Karpas-422 (cell line): ENCODE measurements at regions not wholly inside any gene's neighbourhood (a gene's known extent, or its start where the extent isn't known, plus 50 kb on each side); places are given as distances from the start of the nearest gene placed in this dataset.

Source experiments
- DNase-seq: peaks from one replicate; pipeline ENCODE4 v3.0.0-alpha.2; 2015
- H2AFZ ChIP-seq: fragments of 200-600 bp; sonication (generic); 2 replicates; pipeline ENCODE4 v1.6.1; 2014; ENCODE audit warnings: antibody characterized with exemption, low read length, mixed read lengths
- H3K27ac ChIP-seq: fragments of 200-600 bp; sonication (generic); 2 replicates; pipeline ENCODE4 v1.5.1; 2014; ENCODE audit warnings: mild to moderate bottlenecking, low read length, moderate library complexity
- H3K27me3 ChIP-seq: fragments of 200-600 bp; sonication (generic); 2 replicates; pipeline ENCODE4 v1.6.1; 2014; ENCODE audit warnings: low read length, mixed read lengths
- H3K36me3 ChIP-seq: fragments of 200-600 bp; sonication (generic); 2 replicates; pipeline ENCODE4 v1.6.1; 2014; ENCODE audit warnings: low read length, mixed read lengths; ENCODE audit not compliant: insufficient read depth
- H3K4me1 ChIP-seq: fragments of 200-600 bp; sonication (generic); 2 replicates; pipeline ENCODE4 v1.6.1; 2014; ENCODE audit warnings: mild to moderate bottlenecking, low read length, mixed read lengths
- H3K4me2 ChIP-seq: fragments of 200-600 bp; sonication (generic); 2 replicates; pipeline ENCODE4 v1.6.1; 2014; ENCODE audit warnings: low read length, low read depth, mild to moderate bottlenecking; ENCODE audit not compliant: poor library complexity, severe bottlenecking
- H3K4me3 ChIP-seq: fragments of 200-600 bp; sonication (generic); 2 replicates; pipeline ENCODE4 v1.5.1; 2014; ENCODE audit warnings: mild to moderate bottlenecking, antibody characterized with exemption, low read length, mixed read lengths
- H3K79me2 ChIP-seq: fragments of 200-600 bp; sonication (generic); 2 replicates; pipeline ENCODE4 v1.6.1; 2014; ENCODE audit warnings: mild to moderate bottlenecking, low read length, mixed read lengths
- H3K9ac ChIP-seq: fragments of 200-600 bp; sonication (generic); 2 replicates; pipeline ENCODE4 v1.6.0; 2014; ENCODE audit warnings: low read length
- H3K9me2 ChIP-seq: fragments of 200-600 bp; sonication (generic), shearing (Covaris generic); replicated peaks from 2 replicates; pipeline ENCODE4 v1.6.0; 2014; ENCODE audit warnings: mild to moderate bottlenecking, low read length, moderate library complexity; ENCODE audit not compliant: insufficient read depth
- H3K9me3 ChIP-seq: fragments of 300-700, 200-600 bp; sonication (generic); 2 replicates; pipeline ENCODE4 v1.6.1; 2014; ENCODE audit warnings: low read length, mixed read lengths
- H4K20me1 ChIP-seq: fragments of 200-600 bp; sonication (generic); 2 replicates; pipeline ENCODE4 v1.6.1; 2014; ENCODE audit warnings: mild to moderate bottlenecking, antibody characterized with exemption, low read length, low read depth; ENCODE audit not compliant: insufficient read depth

DNA sequence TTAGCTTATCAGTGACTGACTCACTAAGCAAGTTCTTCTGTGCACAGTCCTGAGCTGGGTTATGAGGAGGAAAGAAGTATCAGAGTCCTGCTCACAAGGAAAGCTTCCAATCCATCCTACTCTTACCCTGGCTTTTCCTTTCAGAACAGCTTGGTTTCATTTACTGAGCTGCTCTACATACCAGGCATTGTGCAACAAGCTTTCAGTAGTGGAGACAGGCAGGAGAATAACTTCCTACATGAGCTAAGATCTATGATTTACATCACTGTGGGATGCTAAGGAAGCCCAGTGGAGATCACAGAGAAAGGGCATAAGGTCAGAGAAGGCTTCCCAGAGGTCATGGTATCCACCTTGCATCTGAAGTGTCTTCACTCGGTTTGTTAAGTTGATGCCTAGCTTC lies 144.5 kb downstream of the MAP3K7 start:
- H3K9ac ChIP-seq, result no peak overlapping the region
- H3K27me3 ChIP-seq, result no peaks in the 10 kb centered on the region
- no peaks in the 10 kb centered on the region for H3K9me2 ChIP-seq
- DNase-seq, result no peak
- H3K9me3 ChIP-seq, result no peaks in the 10 kb centered on the region
- H3K79me2 ChIP-seq, result no peaks in the 10 kb centered on the region
- H3K4me2 ChIP-seq, result no peak overlapping the region
- H3K27ac ChIP-seq, result no peak overlapping the region
- H3K36me3 ChIP-seq, result no peaks in the 10 kb centered on the region
- no peaks in the 10 kb centered on the region for H3K4me1 ChIP-seq
- no peaks in the 10 kb centered on the region for H4K20me1 ChIP-seq
- H2AFZ ChIP-seq, result no peak overlapping the region
- no peak overlapping the region for H3K4me3 ChIP-seq

DNA sequence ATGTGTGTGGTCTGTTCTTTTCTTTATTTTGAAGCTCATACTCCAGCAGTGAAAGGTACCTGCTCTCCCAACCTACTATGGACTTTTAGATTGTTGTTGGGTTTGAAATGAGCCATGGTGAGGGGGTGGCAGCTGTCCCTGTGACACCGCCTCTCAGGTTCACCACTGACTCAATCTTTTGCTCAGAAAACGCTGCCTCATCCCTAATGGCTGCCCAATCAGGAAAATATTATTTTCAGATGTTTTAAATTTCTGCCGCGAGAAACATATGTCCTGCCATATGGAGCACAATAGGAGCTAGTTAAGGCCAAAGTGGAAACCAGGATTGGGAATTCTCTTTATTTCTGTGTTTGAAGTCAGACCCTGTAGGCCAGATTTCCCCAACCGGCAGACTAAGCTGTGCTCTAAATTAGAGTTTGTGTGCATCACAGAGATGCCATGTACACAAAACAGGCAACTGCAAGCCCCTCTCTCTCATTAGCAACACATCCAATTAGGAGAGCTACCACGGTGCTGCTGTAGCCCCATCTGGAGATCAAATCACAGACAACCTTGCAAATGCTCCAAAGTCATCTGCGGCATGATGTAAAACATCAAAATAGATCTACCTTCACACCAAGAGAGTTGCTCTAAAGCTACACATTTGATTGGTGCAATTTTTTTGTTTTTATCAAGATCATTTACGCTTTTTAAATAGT lies 144.1 kb upstream of the BACH2 start:
- H2AFZ ChIP-seq, result no peak overlapping the region
- no peaks in the 10 kb centered on the region for H3K79me2 ChIP-seq
- no peaks in the 10 kb centered on the region for H3K9me3 ChIP-seq

DNA sequence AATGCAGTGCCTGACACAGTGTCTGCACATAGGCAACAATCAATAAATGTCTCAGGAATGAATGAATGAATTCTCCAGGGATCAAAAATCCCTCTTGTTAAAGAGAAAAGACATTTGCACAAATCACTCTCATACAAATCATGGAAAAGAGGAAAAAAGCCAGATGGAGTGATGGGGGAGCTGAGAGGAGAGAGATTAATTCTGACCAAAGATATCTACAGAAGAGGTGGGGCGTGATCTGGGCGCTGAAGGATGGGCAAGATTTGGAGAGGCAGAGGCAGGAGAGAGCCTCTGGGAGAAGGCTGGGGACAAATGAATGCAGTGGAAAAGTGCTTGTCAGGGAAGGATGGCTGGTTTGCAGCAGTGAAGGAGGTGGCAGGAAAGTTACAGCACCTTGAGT lies 142.9 kb upstream of the BACH2 start:
- no peak for DNase-seq
- Histone ChIP-seq H3K9ac (no peak overlapping the region), H2AFZ (no peak overlapping the region), H3K9me2 (no peaks in the 10 kb centered on the region), H3K9me3 (no peaks in the 10 kb centered on the region), H3K79me2 (no peaks in the 10 kb centered on the region), H4K20me1 (no peaks in the 10 kb centered on the region), H3K4me1 (no peaks in the 10 kb centered on the region), H3K27me3 (no peaks in the 10 kb centered on the region), H3K4me3 (no peak overlapping the region), H3K36me3 (no peaks in the 10 kb centered on the region), H3K4me2 (no peak overlapping the region), H3K27ac (no peak overlapping the region)

More for the DNA sequence above, 144.1 kb upstream of the BACH2 start:
- no peak overlapping the region for H3K27ac ChIP-seq
- H3K9me2 ChIP-seq, result no peaks in the 10 kb centered on the region
- no peak overlapping the region for H3K4me2 ChIP-seq
- H4K20me1 ChIP-seq, result no peaks in the 10 kb centered on the region
- H3K27me3 ChIP-seq, result no peaks in the 10 kb centered on the region
- no peak for DNase-seq
- H3K4me3 ChIP-seq, result no peak overlapping the region
- no peak overlapping the region for H3K9ac ChIP-seq
- no peaks in the 10 kb centered on the region for H3K36me3 ChIP-seq
- H3K4me1 ChIP-seq, result no peaks in the 10 kb centered on the region

DNA sequence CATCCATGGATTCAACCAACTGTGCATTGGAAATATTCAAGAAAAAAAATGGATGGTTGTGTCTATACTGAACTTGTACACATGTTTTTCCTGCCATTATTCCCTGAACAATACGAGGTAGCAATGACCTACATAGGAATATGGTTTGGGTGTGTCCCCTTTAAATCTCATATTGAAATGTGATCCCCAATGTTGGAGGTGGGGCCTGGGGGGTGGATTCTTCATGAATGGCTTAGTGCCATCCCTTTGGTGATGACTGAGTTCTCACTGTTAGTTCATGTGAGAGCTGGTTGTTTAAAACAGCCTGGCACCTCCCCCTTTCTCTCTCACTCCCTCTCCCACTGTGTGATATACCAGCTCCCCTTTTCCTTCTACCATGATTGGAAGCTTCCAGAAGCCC lies 139.8 kb upstream of the BACH2 start:
- Histone ChIP-seq H3K27ac (no peak overlapping the region), H3K9ac (no peak overlapping the region), H4K20me1 (no peaks in the 10 kb centered on the region), H3K79me2 (no peaks in the 10 kb centered on the region), H3K27me3 (no peaks in the 10 kb centered on the region), H3K4me2 (no peak overlapping the region), H3K36me3 (no peaks in the 10 kb centered on the region), H3K4me3 (no peak overlapping the region), H3K4me1 (no peaks in the 10 kb centered on the region), H2AFZ (no peak overlapping the region), H3K9me2 (no peaks in the 10 kb centered on the region), H3K9me3 (no peaks in the 10 kb centered on the region)
- no peak for DNase-seq

DNA sequence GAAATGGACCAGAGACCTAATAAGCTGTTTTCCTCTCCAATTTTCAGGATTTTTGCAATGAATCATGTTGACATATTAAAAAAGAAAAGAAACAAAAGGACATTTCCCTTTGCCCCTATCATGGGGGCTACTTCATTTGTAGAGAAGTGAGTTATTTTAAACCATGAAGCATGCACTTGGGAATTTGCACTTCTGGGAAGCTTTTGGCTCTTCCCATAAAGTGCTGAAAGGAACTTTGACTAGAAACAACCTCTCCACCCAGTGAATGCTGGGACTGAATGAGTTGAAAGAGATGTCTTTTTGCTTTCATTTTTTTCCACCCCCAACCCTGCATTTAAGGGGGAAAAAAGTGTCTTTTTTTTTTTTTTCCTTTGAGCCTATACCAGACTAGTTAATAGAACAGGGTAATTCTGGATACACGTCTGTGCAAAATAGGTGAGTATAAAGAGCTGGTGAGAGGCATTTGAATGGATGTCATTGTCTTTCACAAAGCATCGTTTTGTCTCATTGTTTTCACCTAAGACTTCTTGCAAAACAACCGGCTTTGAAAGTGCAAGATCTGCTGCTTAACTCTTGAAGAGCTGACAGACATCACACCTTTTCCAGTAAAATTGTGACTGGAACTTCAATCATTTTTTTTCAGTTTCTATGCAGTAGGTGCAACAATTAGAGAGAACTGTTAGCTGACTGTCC lies 138.7 kb upstream of the BACH2 start:
- Histone ChIP-seq H3K36me3 (no peaks in the 10 kb centered on the region), H3K9me2 (no peaks in the 10 kb centered on the region), H4K20me1 (no peaks in the 10 kb centered on the region), H3K27ac (no peak overlapping the region), H2AFZ (no peak overlapping the region), H3K79me2 (no peaks in the 10 kb centered on the region), H3K27me3 (no peaks in the 10 kb centered on the region), H3K9me3 (no peaks in the 10 kb centered on the region), H3K4me1 (peaks cover 3% of the 10 kb centered on the region), H3K4me3 (no peak overlapping the region), H3K9ac (no peak overlapping the region), H3K4me2 (no peak overlapping the region)
- DNase-seq, result no peak

DNA sequence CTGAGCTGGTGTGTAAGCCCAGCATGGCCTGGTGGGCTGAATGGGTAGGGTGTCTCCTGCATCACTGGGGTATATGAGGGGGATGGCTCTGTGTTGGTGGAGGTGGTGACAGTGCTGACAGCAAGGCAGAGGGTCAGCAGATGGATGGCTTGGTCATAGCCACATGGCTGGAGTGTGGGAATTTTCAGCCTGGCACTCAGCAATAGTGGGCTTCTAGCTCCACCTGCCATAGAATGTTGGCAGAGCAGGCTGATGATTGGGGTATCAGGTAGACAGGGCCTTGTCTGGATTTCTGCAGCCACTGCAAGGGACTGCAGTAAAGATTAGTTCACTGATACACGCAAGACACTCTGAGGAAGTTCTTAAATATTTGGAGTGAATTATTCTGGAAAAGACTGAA lies 137.5 kb upstream of the BACH2 start:
- H3K9me2 ChIP-seq, result no peaks in the 10 kb centered on the region
- no peak overlapping the region for H3K27ac ChIP-seq
- H3K9ac ChIP-seq, result no peak overlapping the region
- no peaks in the 10 kb centered on the region for H3K36me3 ChIP-seq
- no peaks in the 10 kb centered on the region for H4K20me1 ChIP-seq
- H3K79me2 ChIP-seq, result no peaks in the 10 kb centered on the region
- H2AFZ ChIP-seq, result no peak overlapping the region
- H3K4me3 ChIP-seq, result no peak overlapping the region
- no peak for DNase-seq
- H3K9me3 ChIP-seq, result no peaks in the 10 kb centered on the region
- no peak overlapping the region for H3K4me2 ChIP-seq
- peaks cover 7% of the 10 kb centered on the region for H3K4me1 ChIP-seq
- no peaks in the 10 kb centered on the region for H3K27me3 ChIP-seq

DNA sequence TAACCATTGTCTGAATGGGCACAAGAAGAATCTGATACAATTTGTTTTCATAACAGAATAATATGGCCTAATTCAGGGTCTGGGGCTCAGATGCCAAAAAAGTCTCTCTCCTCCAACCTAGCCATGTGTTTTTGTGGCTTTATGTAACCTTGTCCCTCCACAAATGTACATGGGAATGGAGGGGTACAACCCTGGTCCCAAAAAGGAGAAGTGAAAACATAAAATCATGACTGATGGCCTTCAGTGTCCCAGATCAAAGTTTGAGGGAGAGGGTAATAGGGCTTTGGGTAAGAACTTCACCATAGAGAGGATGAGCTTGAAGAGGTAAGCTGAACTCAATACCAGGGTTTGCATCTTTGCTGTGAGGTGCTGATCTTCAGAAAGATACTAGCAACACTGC lies 136.3 kb upstream of the BACH2 start:
- H3K79me2 ChIP-seq, result no peaks in the 10 kb centered on the region
- H3K4me1 ChIP-seq, result peaks cover 7% of the 10 kb centered on the region
- H3K27ac ChIP-seq, result no peak overlapping the region
- no peak overlapping the region for H2AFZ ChIP-seq
- H3K9me2 ChIP-seq, result no peaks in the 10 kb centered on the region
- H3K9ac ChIP-seq, result no peak overlapping the region
- H3K4me3 ChIP-seq, result no peak overlapping the region
- H3K9me3 ChIP-seq, result no peaks in the 10 kb centered on the region
- H3K4me2 ChIP-seq, result no peak overlapping the region
- no peaks in the 10 kb centered on the region for H4K20me1 ChIP-seq
- H3K27me3 ChIP-seq, result no peaks in the 10 kb centered on the region
- no peaks in the 10 kb centered on the region for H3K36me3 ChIP-seq
- no peak for DNase-seq

DNA sequence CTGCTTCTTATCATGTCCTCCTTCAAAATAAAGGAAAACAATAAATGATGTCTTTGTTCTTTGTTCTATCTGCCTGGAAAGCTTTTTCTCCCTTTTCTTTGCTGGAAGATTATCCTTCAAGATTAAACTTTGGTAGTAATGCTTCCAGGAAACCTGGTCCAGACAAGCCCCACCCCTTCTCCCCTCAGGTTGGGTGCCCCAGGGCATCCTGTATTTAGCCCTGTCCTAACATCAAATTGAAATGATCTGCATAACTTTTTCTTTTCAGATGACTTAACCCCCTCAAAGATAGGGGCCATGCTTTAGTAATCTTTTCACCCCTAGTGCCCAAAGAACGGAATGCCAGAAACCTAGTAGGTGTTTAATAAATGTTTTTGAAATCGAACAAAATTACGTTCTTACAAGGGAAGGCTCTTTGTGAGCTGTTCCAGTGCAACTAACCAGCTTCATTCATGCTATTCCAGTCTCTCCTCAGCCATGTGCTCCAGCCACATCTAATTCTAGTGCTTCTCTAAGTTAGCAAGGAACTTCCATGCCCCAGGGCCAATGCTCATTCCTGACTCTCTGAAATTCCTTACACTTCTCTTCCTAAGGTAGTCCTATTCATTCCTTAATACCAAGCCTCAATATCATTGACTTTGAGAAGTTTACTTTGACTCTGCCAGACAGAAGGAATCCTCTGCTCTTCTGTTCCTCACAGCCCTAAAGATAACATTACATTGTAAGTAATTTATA lies 135.6 kb upstream of the BACH2 start:
- H3K9ac ChIP-seq, result no peak overlapping the region
- no peaks in the 10 kb centered on the region for H3K27me3 ChIP-seq
- H3K79me2 ChIP-seq, result no peaks in the 10 kb centered on the region
- peaks cover 7% of the 10 kb centered on the region for H3K4me1 ChIP-seq
- H3K27ac ChIP-seq, result no peak overlapping the region
- no peaks in the 10 kb centered on the region for H3K36me3 ChIP-seq
- no peak overlapping the region for H2AFZ ChIP-seq
- no peak overlapping the region for H3K4me2 ChIP-seq
- H4K20me1 ChIP-seq, result no peaks in the 10 kb centered on the region
- no peak for DNase-seq
- H3K9me2 ChIP-seq, result no peaks in the 10 kb centered on the region
- H3K4me3 ChIP-seq, result no peak overlapping the region
- no peaks in the 10 kb centered on the region for H3K9me3 ChIP-seq
